ENCODE measurements at regions not wholly inside any gene's neighbourhood (a gene's known extent, or its start where the extent isn't known, plus 50 kb on each side); places are given as distances from the start of the nearest gene placed in this dataset.

DNA sequence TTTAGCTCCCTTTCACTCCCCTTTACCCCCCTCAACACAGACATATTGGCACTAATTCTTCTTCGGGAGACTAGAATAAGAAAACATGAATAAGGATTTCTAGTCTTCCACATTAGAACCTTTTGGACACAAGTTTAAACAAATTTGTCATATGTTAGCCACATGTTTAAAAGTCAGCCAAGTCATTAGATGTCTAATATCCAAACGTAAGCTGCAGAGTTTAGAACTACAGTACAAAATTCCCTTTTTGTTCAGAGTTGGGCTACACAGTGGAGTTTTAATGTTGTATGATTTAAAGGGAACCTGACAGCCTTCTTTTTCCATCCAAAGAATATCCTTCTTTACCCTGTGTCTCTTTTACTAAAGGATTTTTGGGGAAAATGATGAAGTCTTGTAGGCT, 79.8 kb downstream of the PDE6H start:
- TF ChIP-seq, protein P1, sequence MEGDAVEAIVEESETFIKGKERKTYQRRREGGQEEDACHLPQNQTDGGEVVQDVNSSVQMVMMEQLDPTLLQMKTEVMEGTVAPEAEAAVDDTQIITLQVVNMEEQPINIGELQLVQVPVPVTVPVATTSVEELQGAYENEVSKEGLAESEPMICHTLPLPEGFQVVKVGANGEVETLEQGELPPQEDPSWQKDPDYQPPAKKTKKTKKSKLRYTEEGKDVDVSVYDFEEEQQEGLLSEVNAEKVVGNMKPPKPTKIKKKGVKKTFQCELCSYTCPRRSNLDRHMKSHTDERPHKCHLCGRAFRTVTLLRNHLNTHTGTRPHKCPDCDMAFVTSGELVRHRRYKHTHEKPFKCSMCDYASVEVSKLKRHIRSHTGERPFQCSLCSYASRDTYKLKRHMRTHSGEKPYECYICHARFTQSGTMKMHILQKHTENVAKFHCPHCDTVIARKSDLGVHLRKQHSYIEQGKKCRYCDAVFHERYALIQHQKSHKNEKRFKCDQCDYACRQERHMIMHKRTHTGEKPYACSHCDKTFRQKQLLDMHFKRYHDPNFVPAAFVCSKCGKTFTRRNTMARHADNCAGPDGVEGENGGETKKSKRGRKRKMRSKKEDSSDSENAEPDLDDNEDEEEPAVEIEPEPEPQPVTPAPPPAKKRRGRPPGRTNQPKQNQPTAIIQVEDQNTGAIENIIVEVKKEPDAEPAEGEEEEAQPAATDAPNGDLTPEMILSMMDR (conservative IDR thresholded peaks at IDR 0.05; ENCODE audit: low read length): no peak
- no peak for TF ChIP-seq EZH2phosphoT487 (IDR thresholded peaks at IDR 0.05; ENCODE audit: borderline replicate concordance, low read depth, low read length)
